ENCODE measurements at regions not wholly inside any gene's neighbourhood (a gene's known extent, or its start where the extent isn't known, plus 50 kb on each side); places are given as distances from the start of the nearest gene placed in this dataset.
A peak's percentile ranks its signal among the peaks of the same experiment; 100 is the strongest.
"Not testable (repeated sequence)": the region's sequence is repeated elsewhere in the genome, so short reads cannot be mapped to it uniquely, and the experiment has no call there.

DNA sequence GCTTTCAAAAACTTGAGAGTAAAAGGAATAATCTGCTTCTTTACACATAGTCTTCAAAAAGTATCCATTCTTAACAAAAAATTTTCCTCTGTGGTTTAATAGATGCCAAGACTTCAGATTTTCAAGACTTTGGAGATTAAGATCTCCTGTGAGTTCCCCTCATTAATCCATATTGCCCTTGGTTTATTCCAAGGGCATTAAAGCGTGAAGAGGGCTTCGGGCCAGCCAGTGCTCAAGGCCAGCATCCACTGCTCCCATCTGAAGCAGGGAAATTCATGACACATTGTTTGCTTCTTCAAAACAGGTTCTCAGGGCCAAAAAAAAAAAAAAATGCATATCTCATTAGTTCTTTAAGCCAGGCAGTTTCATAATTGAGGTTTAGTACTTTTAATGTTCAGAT, 137.3 kb upstream of the RHOBTB1 start:
- DNase-seq (ENCODE audit: low spot score): no peak

DNA sequence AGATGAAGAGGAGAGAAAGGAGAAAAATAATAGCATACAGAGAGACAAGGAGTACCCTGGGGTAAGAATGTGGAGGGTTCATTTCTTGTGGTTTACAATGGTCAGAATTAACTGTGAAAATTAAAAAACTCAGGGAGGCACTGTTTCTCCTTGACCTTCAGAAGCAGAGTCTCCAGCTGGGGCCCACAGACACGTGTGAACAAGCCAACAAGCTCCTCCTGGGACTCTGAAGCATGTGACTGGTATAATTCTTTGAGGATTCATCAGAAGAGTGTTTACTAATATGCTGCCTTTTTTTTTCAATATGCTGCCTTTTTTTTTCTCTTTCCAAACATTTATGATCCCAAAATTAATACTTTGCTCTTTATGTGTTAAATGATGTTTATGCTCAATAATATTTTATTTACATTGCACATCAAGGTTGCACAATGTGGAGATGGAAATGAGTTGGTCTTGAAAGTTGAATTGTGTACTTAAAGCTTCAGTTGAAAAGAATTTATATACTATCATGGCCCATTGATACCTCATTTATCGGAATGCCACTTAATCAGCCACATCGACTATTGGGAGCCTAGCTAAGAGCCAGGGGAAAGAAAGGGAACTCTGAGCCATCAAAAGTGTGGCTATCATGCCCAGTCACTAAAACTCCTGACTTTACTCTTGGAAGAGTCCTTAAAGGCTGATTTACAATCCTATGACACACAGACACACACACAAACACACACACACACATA, 134.7 kb upstream of the RHOBTB1 start:
- peak; percentile 16 for DNase-seq (ENCODE audit: low spot score)

DNA sequence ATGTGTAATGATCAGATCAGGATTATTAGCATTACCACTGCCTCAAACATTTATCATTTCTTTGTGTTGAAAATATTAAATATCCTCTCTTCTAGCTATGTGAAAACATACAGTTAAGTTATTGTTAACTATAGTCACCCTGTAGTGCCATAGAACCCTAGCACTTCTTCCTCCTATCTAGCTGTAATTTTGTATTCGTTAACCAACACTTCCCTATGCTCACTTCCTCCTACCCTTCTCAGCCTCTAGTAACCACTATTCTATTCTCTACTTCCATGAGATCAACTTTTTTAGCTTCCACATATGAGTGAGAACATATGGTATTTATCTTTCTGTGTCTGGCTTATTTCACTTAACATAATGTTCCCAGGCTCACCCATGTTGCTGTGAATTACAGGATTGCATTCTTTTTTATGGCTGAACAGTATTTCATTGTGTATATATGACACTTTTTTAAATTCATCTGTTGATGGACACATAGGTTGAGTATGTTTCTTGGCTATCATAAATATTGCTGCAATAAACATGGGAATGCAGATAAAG, 132.7 kb upstream of the RHOBTB1 start:
- no peak for DNase-seq (ENCODE audit: low spot score)

DNA sequence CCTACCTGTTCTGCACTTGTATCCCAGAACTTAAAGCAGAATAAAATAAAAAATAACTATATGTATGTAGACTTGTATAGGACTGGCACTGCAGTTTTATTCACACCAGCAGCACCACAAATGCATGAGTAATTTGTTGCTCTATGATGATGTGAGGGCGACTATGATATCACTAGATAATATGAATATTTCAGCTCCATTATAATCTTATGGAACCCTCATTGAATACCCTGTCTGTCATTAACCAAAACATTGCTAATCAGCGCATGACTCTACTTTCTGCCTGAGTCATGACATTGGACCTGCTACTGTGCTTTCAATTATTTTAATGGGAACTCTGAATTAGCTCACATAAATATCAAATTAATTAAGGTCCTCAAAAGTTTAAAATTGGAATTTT, 129.4 kb upstream of the RHOBTB1 start:
- no peak for DNase-seq (ENCODE audit: low spot score)

DNA sequence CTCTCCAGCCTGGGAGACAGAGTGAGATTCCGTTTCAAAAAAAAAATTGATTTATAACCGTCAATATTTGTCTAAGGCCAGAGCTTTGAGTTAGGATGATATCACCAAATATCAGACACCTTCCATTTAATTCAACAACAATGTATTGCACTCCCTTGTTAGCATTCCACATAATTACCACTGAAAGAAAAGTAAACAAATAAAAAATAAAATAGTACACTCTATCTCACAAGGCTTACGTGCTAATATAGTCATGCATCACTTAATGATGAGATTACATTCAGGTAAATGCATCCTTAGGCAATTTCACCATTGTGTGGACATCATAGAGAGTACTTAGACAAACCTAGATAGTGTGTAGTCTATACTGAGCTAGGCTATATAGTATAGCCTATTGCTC, 127.6 kb upstream of the RHOBTB1 start:
- DNase-seq (ENCODE audit: low spot score): no peak

DNA sequence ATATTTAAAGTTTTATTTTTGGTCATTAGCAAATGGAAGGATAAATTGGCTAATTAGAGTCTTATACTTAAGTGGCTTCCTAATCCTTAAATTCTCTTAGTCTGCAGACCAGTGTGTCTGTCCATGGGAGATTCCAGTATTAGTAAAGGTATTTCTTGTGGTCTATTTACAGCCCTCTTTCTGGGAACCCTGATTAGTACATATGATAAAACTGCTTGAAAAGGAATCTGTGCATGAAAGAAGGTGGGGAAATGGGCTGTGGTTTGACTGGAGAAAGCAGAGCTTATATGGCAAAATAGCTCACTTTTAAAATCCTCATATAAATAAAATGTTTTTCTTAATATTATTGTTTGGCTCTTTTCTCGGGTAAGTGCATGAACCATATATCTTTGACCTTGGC, 124.5 kb upstream of the RHOBTB1 start:
- DNase-seq (ENCODE audit: low spot score): no peak

DNA sequence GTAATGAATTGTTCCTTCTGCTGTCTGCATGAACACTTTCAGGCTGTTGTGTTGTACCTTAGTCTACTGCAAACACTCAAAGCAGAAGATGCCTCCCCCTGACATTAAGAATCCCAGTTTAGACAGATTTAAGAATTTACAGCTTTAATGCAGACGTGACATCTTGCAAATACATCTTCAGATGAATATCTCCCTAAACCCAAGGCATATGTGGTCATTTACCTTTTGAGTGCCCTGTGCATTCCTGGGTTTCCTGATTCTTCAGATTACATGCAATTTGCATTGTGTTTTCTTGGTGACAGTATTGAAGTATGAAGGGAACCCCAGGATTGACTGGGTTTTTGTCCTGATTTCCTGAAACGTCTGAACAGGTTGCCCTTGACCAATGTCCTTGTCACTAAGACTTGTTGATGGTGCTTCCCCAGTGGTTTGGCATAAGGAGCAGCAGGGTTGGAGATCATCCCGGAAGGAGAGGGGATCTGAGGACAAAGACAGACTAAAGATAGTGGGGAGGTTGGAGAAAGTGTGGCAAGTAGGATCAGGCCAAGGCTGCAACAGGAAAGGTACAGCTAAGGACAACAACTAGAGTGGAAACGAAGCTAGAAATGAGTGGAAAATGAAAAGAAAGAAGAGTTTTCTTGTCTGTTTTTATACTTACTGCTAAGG, 123.8 kb upstream of the RHOBTB1 start:
- DNase-seq (ENCODE audit: low spot score): no peak

DNA sequence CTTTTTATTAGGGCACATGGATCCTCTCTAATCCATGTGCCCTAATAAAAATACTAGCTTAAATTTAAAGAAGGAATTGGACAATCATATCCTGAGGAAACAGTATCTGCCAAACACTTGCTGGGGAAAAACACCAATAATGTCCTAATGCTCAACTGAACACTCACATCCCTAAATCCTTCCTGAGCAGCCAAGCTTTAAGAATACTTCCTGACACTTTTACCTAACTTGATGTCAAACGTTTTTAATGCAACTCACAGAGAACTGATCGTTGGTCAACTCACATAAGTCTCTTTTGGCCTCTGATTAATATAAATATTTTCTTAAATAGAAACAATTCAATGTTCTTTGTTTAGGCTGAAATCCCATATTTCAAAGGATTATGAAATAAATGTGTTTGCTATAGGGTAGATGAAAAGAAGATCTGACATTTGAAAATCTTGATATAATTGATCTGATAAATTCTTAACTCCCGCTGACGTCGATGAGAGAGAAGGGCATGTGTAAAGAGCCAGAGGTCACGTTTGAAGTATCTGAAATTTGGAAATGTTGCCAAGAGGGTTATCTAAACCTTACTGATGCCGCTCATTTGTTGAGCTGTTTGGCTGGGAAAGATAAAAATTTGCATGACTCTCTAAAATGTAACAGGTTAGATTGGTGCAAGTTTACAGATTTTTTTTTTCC, 122.8 kb upstream of the RHOBTB1 start:
- no peak for DNase-seq (ENCODE audit: low spot score)

DNA sequence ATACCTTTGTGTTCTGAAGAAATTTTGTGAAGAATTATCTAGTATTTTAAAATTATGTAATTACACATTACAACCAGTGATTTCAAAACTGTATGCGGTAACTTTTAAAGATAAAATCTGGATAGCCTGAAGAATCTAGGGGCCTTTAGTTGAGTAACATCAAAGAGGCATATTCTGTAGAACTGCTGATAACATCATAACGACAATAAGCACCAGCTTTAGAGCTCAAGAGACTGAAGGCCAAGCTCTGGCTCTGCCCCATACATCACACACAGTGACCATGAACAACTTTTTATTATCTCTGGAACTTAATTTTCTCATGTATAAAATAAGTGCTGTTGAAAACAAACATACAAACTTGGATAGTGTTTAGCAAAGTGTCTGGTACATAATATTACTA, 121.1 kb upstream of the RHOBTB1 start:
- DNase-seq (ENCODE audit: low spot score): no peak

DNA sequence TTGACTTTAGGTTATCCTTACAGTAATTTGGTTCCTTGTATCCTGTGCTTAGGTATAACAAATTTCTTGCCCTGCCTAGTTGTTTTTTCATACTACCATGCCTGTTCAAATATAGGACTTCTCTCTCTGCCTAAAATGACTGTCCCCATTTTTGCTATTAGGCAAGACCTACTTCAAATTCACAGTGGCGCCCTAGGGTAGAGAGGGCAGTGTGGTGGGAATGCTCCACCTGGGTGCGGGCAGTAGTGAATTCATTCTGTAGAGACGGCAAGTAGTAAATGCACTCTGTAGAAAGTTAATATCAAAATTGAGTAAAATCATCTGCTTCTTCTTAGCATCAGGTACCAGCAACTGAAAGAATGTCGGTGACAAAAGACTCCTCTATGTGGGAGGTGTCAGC, 120.4 kb upstream of the RHOBTB1 start:
- no peak for DNase-seq (ENCODE audit: low spot score)

DNA sequence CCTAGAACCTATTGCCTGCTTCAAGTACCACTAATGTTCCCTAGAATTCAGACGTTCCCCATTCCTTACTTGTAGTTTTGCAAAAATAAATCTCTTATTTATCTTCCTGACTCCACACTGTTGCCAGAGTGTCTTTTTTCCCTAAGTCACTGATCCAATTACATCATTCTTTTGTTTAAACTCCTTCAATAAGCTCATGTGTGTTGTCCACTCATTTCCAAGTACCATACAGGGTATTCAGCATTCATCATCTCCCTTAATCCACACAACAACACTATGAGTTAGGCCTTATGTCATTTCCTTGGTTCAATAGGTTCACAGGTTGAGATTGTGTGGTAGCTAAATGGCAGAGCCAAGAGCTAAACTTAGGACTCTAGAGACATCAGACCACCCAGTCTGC, 119.9 kb upstream of the RHOBTB1 start:
- no peak for DNase-seq (ENCODE audit: low spot score)

DNA sequence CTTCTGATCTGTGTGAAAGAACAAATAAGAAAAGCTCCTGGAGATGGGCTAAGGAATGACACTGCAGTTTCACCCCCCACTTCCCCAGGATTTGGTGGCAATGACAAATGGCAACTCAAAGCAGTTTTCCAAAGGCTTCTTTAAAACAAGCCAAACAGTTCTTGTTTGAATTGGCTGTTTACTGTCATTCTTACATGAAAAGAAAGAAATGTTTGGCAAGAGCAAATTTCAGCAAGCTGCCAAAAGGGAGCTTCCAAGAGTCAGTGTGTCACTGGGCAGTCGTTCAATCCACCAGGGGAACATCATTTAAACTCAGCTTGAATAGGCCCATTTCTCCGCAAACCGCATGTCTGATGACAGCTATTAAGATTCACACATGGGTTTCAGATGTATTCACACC, 119.0 kb upstream of the RHOBTB1 start:
- peak; percentile 40 for DNase-seq (ENCODE audit: low spot score)

DNA sequence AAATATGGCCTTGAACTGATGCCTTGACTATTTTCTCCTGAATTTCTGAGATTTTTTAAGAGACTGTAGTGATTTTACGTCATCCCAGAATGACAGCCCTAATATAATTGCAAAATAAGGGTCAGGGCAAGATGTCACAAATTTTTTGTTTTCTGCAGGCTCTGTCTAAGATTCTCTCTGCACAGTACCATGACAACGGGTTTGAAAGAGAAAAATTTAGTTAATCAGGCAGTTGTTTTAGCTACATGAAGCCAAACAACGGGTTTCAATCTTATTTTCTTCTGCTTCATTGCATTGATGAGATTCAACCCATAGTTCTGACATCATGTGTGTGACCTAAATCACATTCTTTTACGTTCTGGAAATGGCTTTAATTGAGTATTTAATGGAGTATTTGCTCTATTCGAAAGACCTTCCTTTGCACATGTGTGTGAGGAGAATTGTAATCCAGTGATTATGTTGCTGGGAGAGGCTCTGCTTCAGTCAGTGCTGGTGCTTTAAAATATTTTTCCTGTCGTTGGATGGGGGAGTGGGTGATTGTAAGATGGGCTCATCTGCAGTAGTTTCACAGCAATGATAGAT, 118.0 kb upstream of the RHOBTB1 start:
- DNase-seq (ENCODE audit: low spot score): no peak

DNA sequence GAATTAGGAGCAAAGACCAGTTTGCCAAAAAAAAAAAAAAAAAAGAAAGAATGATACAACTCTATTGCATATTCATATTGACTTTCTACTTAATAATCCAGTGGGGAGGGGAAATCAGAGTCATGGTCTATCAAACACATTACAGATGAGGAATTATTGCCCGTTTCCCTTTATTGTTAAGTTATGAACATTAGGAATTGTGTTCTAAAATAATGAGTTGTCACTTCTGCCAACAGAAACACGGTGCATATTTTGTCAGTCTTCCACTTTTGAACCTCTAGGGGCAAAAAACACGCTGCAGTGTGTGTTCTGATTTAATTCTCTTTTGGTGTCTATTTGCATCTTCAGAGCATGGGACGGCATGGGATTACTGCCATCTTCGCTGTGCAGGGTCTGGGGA, 115.7 kb upstream of the RHOBTB1 start:
- no peak for DNase-seq (ENCODE audit: low spot score)

DNA sequence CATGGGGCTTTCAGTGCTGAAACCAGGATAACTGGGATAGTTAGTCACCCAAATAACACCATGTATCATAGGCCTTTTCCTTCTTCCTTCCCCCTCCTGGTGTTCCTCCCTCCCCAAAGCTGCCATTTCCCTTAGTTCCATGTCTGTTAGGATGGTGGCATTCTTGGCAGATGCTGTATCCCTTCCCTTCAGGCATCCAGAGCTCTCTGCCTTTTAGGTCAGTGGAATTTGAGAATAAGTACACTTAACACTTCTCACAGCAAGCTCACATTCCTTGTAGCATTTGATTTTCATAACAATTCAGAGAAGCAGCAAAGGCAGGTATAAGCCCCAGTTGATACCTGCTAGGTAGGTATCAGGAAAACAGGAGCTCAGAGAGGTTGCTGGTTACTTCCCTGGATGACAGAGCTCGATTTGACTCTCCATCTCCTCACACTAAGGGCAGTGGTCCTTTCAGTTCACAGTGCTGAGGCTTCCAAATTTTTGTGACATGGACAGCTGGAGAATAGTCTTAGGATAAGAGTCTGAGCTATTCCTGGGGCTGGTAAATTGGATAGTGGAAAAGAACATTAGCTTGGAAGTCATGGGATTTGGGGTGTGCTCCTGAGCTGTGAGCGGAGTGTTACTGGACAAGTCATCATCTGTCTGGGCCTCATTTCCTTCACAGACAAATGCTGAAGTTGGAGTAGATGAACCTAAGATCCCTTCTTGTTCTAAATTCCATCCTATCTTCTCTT, 108.7 kb upstream of the RHOBTB1 start:
- no peak for DNase-seq (ENCODE audit: low spot score)

DNA sequence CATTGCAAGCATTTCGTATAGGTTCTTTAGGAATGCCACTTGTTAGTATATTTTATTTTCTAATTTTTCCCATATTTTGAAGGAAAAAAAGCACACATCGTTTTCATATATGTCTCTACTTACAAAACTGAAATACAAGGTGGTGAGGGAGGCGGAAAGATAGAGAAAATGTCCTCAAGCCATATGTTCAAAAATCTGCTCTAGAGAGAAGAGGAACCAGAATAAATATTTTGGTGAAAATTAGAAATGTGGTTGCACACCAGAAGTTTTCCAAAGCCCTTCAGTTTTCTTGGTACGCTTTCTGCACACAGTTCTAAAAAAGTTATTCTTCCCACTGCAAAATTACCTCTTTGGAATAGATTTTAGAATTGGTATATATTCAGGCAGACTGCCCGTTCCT, 107.4 kb upstream of the RHOBTB1 start:
- no peak for DNase-seq (ENCODE audit: low spot score)

DNA sequence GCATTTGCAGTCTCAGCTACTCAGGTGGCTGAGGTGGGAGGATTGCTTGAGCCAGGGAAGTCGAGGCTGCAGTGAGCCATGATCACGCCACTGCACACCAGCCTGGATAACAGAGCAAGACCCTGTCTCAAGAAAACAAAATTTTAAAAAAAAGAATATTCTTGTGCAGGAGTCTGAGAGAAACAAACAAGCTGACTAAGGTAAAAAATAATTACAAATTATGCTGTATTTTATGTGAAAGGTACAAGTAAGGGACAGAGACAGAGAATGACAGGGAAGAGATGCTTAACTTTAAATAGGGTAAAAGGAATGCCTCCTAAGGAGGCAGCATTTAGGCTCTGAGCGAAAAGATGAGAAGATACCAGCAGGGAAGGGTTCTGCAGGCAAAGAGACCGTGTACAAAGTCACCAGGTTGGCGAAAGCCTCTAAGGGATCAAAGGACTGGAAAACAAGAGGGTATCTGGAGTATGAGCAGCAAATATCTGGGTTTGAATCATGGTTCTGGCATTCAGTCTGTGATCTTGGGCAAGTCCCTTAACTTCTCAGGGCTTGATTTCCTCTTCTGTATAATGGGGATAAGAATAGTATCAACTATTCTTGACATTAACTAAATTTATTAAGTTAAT, 106.2 kb upstream of the RHOBTB1 start:
- no peak for DNase-seq (ENCODE audit: low spot score)

DNA sequence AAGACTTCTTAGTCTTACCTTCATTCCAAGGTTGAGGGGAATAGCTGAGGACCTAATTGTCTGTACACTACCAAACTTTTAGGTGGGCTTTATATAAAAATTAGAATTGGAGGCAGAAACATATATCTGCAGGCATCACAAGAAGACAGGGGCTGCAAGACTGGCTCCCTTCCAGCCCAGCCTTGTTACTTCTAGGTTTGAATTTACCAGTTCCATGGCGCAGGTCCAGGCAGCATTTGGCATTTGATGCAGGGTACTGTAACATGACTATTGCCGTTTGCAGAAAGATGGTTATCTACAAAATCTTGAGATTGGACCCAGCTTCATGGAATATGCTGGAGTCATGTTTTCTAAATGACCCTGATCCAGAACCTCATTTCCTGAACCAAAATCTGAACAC, 105.4 kb upstream of the RHOBTB1 start:
- no peak for DNase-seq (ENCODE audit: low spot score)

DNA sequence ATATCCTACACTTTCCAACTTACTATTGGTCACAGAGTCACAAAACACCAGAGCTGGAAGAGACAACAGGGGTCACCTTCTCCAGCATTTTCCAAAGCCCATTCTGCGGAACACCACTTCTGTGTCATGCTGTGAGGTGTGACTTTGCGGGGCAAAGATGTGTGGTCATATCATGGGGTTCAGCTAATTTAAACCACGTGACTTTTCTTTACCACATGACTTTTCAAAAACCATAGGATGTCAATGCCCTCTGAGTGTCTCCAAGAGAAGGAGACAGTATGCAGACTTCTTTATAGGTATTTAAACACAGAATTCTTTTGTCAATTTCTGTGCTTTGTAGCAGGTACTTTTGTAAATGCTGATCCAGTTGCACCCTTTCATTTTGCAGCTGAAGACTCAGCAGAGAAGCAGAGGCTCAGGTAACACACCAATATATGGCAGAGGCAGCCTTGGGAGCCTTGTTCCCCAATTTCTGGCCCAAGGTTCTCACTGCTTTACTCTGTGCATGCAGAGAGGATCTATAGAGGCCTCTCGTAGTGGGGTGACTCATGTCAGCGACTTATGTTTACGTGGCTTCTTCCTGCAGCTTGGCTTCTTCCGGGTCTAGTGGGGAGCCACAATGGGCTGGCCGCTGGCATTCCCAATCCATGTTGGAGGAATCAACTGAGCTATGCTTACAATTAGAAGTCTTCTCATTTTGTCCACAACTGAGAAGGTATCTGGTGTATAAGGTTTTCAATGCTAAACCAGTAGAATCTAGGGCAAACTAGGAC, 104.0 kb upstream of the RHOBTB1 start:
- no peak for DNase-seq (ENCODE audit: low spot score)

DNA sequence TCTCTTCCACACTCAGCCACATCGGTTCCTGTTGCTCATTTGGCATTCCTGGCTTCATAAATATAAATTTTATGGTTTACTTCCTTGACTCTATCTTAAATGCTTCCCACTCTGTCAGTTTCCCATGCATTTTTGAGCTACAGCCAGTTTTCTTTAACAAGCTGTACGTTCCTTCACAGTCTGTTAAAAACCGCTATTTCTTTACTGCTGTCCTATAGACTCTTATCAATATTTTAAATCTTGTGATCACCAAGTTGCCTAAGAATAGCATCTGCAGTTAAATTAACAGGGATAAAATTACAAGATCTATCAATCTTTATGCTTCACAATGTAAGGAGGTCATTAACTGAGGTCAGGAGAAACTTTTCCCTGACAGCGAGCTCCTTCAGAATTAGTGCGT, 103.1 kb upstream of the RHOBTB1 start:
- DNase-seq (ENCODE audit: low spot score): no peak

DNA sequence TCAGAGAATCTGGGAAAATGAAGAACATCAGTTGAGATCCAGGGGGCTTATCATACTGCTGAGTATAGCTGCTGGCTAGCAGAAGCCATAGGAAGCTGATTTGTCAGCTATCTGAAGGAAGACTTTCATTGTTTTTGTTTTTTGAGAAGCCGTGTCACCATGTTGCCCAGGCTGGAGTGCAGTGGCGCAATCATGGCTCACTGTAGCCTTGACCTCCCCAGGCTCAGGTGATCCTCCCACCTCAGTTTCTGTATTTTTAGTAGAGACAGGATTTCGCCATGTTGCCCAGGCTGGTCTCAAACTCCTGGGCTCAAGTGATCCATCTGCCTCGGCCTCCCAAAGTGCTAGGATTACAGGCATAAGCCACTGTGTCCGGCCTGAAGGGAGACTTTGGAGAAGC, 101.5 kb upstream of the RHOBTB1 start:
- DNase-seq (ENCODE audit: low spot score): not testable (repeated sequence)

Data from GM03348 (cell line).